C4-2B (cell line): ENCODE measurements at regions not wholly inside any gene's neighbourhood (a gene's known extent, or its start where the extent isn't known, plus 50 kb on each side); places are given as distances from the start of the nearest gene placed in this dataset.

Experiments
- CTCF ChIP-seq: fragments of 450-650 bp; conservative IDR thresholded peaks from 2 replicates; pipeline ENCODE4 v1.5.1; 2017; ENCODE audit warnings: mild to moderate bottlenecking
- ZFX ChIP-seq: fragments of 450-650 bp; IDR thresholded peaks from 2 replicates; pipeline ENCODE4 v1.6.1; 2017

- TF ChIP-seq CTCF, result peak; percentile 65
- TF ChIP-seq ZFX, result no peak
Observed at GRCh38 chr2:173571021-173571821, 216.5 kb downstream of the CDCA7 start.
